CD8-positive, alpha-beta memory T cell (primary cell): ENCODE measurements at regions not wholly inside any gene's neighbourhood (a gene's known extent, or its start where the extent isn't known, plus 50 kb on each side); places are given as distances from the start of the nearest gene placed in this dataset.
"Not testable (repeated sequence)": the region's sequence is repeated elsewhere in the genome, so short reads cannot be mapped to it uniquely, and the experiment has no call there.

Experiments used
- CTCF ChIA-PET: fragments of 350-600 bp; sonication (Branson Sonifier 250); formaldehyde crosslinking; loops from one replicate; lab custom pipeline; 2021; ENCODE audit warnings: antibody characterized with exemption; lab: Charles Lee
- POLR2A ChIA-PET: fragments of 350-600 bp; sonication (Branson Sonifier 250); formaldehyde crosslinking; loops from one replicate; lab custom pipeline; 2021; ENCODE audit warnings: antibody characterized with exemption; lab: Charles Lee
- DNase-seq, 5 donors: peaks; one replicate each; pipeline versions ENCODE4 v3.0.0 to v3.0.0-alpha.2; 2020 to 2022; ENCODE audit warnings: mixed read lengths in 1 of 5
- H3K27ac ChIP-seq: one replicate; pipeline ENCODE4 v1.7.0; 2013; ENCODE audit warnings: low read depth, mild to moderate bottlenecking, low read length, moderate library complexity
- H3K27me3 ChIP-seq: 2 replicates; pipeline ENCODE4 v1.7.0; 2013; ENCODE audit warnings: low read length, mild to moderate bottlenecking; ENCODE audit not compliant: insufficient read depth, poor library complexity, severe bottlenecking
- H3K36me3 ChIP-seq: 2 replicates; pipeline ENCODE4 v1.7.0; 2013; ENCODE audit warnings: mild to moderate bottlenecking, low read length, moderate library complexity; ENCODE audit not compliant: insufficient read depth
- H3K4me1 ChIP-seq: 2 replicates; pipeline ENCODE4 v1.7.0; 2013; ENCODE audit warnings: mild to moderate bottlenecking, low read length, moderate library complexity; ENCODE audit not compliant: insufficient read depth
- H3K4me3 ChIP-seq: 2 replicates; pipeline ENCODE4 v1.7.0; 2013; ENCODE audit warnings: mild to moderate bottlenecking, low read length
- H3K9me3 ChIP-seq: 2 replicates; pipeline ENCODE4 v1.7.0; 2013; ENCODE audit warnings: mild to moderate bottlenecking, low read length
- H3K27ac Mint-ChIP-seq, 8 donors: one replicate each; pipeline ENCODE4 v1.8.0; 2020 to 2021; ENCODE audit warnings: mixed read lengths in 8 of 8, mild to moderate bottlenecking in 6 of 8, inconsistent platforms in 3 of 8, moderate library complexity in 3 of 8
- H3K27me3 Mint-ChIP-seq, 2 donors: one replicate each; pipeline ENCODE4 v1.8.0; 2020 to 2021; ENCODE audit warnings: mixed read lengths in 2 of 2, mild to moderate bottlenecking in 1 of 2, moderate library complexity in 1 of 2
- H3K36me3 Mint-ChIP-seq, 3 donors: one replicate each; pipeline ENCODE4 v1.8.0; 2020 to 2021; ENCODE audit warnings: mixed read lengths in 3 of 3, inconsistent platforms in 1 of 3, mild to moderate bottlenecking in 1 of 3
- H3K4me1 Mint-ChIP-seq, 3 donors: one replicate each; pipeline ENCODE4 v1.8.0; 2020 to 2021; ENCODE audit warnings: mixed read lengths in 3 of 3, inconsistent platforms in 1 of 3, mild to moderate bottlenecking in 1 of 3
- H3K4me3 Mint-ChIP-seq, 7 donors: one replicate each; pipeline ENCODE4 v1.8.0; 2020 to 2021; ENCODE audit warnings: mixed read lengths in 7 of 7, mild to moderate bottlenecking in 6 of 7, moderate library complexity in 4 of 7, inconsistent platforms in 2 of 7
- H3K9me3 Mint-ChIP-seq, 5 donors: one replicate each; pipeline ENCODE4 v1.8.0; 2020 to 2022; ENCODE audit warnings: mixed read lengths in 5 of 5, mild to moderate bottlenecking in 3 of 5, moderate library complexity in 2 of 5, inconsistent platforms in 1 of 5

DNA sequence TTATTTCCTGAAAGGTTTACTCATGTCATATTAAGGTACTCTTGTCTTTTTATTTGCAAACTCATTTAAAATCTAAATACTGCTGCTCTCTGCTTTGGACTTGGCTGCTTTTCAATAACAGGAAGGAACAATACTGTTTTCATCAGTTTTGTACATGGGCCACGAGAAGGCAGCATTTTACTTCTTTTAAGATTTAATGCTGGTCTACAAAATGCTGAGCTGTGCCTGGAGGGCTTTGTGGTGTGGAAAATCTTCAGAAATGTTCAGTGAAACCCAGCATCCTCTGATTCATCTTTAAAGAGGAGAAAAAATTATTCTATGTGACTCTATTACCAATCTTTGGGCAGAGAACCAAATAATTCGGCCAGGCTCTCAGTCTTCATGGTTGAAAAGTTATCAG is 155.9 kb downstream of the POTEB3 start:
- H3K4me3 ChIP-seq, H3K9me3 Mint-ChIP-seq, H3K27ac Mint-ChIP-seq, DNase-seq, H3K9me3 ChIP-seq, POLR2A ChIA-PET, H3K36me3 ChIP-seq, H3K4me1 Mint-ChIP-seq, H3K27ac ChIP-seq, H3K27me3 ChIP-seq, H3K4me1 ChIP-seq, H3K36me3 Mint-ChIP-seq, H3K4me3 Mint-ChIP-seq, H3K27me3 Mint-ChIP-seq: not testable (repeated sequence)
- CTCF ChIA-PET = interaction anchor here (0.6 to 1.5 kb wide), 5 partner anchors 12 to 939 kb away, joined by 3 to 5 read pairs (median 3); no protein-coding TSS in a partner anchor

DNA sequence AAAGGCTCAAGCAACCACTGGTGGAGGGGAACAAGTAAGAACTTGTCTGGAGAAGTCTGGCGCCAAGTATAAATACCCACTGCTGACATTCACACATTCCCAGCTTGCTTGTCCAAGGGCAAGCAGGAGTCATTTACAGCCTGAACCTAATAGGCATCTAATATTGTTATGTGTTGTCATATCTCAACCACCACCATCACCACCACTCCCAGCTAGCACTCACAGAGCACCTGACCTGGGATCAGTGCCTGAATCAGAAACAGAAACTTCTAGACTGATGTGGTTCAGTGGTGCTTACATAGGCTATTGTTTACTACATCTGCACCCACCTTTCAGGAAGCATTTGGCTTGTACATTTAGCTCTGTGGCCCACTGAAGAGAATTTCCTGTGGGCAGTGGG is 157.1 kb downstream of the POTEB3 start:
- H3K36me3 ChIP-seq, H3K27me3 ChIP-seq, H3K4me3 Mint-ChIP-seq, H3K36me3 Mint-ChIP-seq, H3K4me1 ChIP-seq, H3K4me1 Mint-ChIP-seq, H3K9me3 ChIP-seq, DNase-seq, H3K27ac ChIP-seq, H3K27me3 Mint-ChIP-seq, H3K4me3 ChIP-seq, H3K9me3 Mint-ChIP-seq, H3K27ac Mint-ChIP-seq: not testable (repeated sequence)
- CTCF ChIA-PET = interaction anchor here (0.6 kb wide), 1 partner anchor 14 kb away, joined by 3 read pairs; no protein-coding TSS in a partner anchor
- POLR2A ChIA-PET = interaction anchor here (0.7 kb wide), 1 partner anchor 17 kb away, joined by 6 read pairs; no protein-coding TSS in a partner anchor

DNA sequence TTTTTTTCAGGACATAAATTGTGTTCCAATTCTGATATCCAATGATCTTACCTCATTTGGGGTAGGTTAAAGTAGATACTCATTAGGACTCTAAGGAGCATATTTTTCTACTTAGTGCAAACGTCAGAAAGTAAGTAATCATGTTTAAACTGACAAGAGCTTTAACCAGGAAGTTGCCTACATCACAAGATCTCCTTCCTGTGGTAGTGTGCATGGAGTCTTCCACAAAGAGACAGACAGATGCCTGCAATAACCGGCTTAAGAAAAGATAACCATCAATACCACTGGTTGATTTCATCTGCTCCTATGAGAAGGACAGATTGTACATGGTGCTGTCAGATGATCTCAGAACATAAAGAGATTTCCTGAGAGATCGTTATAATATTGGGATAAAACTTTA is 160.0 kb downstream of the POTEB3 start:
- H3K4me3 ChIP-seq, H3K9me3 Mint-ChIP-seq, H3K27me3 ChIP-seq, H3K9me3 ChIP-seq, H3K4me3 Mint-ChIP-seq, H3K27ac ChIP-seq, DNase-seq, H3K27me3 Mint-ChIP-seq, H3K4me1 Mint-ChIP-seq, H3K36me3 ChIP-seq, CTCF ChIA-PET, H3K4me1 ChIP-seq, H3K27ac Mint-ChIP-seq, H3K36me3 Mint-ChIP-seq: not testable (repeated sequence)
- POLR2A ChIA-PET = interaction anchor here (0.8 kb wide), 1 partner anchor 17 kb away, joined by 3 read pairs; no protein-coding TSS in a partner anchor

DNA sequence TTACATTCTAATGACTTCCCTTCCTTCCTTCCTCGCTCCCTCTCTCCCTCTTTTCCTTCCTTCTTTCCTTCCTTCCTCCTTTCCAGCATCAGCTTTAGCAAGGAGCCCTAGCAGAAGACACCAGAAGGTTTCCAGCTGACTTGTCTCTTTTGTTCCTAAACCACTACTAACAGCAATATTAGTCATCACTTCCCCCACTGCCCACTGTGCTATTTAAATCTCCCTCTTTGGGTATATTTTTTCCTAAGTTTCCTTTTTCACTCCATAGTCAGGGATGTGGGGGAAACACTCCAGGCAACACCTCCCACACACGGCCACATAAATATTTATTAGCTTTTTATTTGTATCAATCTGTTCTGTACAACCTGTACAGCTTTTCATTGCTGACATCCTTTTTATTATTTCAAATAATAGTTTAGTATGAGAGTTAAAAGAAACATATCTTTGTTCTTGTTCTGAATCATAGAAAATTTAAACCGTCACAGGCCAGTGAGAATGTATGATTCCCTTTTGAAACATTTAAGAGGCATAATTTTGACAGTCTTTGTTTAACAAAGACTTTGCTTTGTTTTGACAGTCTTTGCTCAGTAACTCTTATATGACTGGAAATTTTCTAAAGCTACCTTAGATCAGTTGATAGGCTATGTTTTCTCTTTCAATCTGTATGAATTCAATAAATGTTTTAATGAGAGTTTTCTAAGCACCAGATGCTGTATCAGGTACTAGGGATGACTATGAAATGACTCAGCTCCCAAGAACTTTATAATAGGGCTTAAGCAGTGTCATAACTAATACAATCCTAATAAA is 167.9 kb downstream of the POTEB3 start:
- H3K27ac Mint-ChIP-seq, H3K27me3 ChIP-seq, DNase-seq, H3K9me3 ChIP-seq, H3K4me3 Mint-ChIP-seq, H3K27ac ChIP-seq, H3K4me3 ChIP-seq, H3K36me3 Mint-ChIP-seq, H3K4me1 ChIP-seq, POLR2A ChIA-PET, H3K9me3 Mint-ChIP-seq, H3K36me3 ChIP-seq, H3K4me1 Mint-ChIP-seq: not testable (repeated sequence)
- H3K27me3 Mint-ChIP-seq = peaks cover 0 to 12% of the 10 kb centered on the region in 2 donors
- CTCF ChIA-PET = interaction anchor here (1.1 kb wide), 1 partner anchor 13 kb away, joined by 4 read pairs; no protein-coding TSS in a partner anchor

DNA sequence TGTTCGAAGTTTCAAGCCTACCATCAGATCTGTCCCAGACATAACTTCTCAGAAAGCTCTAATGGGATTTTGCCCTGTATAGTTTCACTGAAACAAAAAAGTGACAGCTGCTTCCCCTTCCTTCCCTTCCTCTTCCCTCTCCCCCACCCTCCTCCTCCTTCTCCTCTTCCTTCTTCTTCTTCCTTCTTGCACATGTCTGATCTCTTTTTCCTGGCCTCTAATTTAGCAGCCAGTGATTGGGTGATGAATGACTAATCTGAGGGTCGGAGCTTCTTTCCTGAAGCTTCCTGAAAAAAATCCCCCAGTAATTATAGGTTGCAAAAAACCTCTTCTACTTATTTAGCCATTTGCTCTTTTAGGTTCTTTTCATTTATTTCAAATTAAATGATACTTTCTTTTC is 168.7 kb downstream of the POTEB3 start:
- Histone ChIP-seq H3K27me3 (no peaks in the 10 kb centered on the region), H3K4me3 (no peak overlapping the region), H3K36me3 (no peaks in the 10 kb centered on the region), H3K4me1 (no peaks in the 10 kb centered on the region), H3K9me3 (no peaks in the 10 kb centered on the region), H3K27ac (no peak overlapping the region)
- no peak for DNase-seq
- POLR2A ChIA-PET = no interaction called here
- Mint-ChIP-seq H3K36me3 (no peaks in the 10 kb centered on the region), H3K27ac (peak overlapping the region in 1 of 8 donors; percentile 65), H3K27me3 (peaks cover 0 to 12% of the 10 kb centered on the region in 2 donors), H3K4me1 (peaks cover 0 to 2% (median 0%) of the 10 kb centered on the region in 3 donors), H3K4me3 (no peak overlapping the region), H3K9me3 (no peaks in the 10 kb centered on the region)
- CTCF ChIA-PET = interaction anchor here (1.1 kb wide), 1 partner anchor 13 kb away, joined by 4 read pairs; no protein-coding TSS in a partner anchor

DNA sequence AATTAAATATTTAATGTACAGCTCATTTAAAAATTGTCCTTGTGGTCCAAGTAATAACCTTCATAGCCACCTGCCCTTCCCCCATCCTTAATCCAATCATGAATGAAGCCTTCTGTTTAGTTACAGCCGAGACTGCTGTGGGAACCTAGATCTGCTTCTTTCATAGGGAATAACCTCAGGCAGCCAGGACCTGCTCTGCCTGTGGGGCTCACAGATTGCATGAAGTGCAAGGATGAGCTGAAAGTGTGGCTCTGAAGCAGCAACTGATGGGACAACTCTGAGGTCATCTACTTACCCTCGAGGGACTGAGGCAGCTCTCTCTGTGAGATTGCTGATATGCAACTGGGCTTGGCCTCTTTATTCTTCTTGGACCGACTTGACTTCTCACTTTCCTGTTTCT is 169.8 kb downstream of the POTEB3 start:
- Mint-ChIP-seq H3K27me3 (peaks cover 0 to 12% of the 10 kb centered on the region in 2 donors), H3K27ac (no peak overlapping the region), H3K36me3 (no peaks in the 10 kb centered on the region), H3K9me3 (no peaks in the 10 kb centered on the region), H3K4me1 (peaks cover 0 to 2% (median 0%) of the 10 kb centered on the region in 3 donors), H3K4me3 (no peak overlapping the region)
- H3K4me3 ChIP-seq = no peak overlapping the region
- no peak overlapping the region for H3K27ac ChIP-seq
- ChIA-PET CTCF (no interaction called here), POLR2A (no interaction called here)
- no peaks in the 10 kb centered on the region for H3K27me3 ChIP-seq
- no peaks in the 10 kb centered on the region for H3K36me3 ChIP-seq
- H3K9me3 ChIP-seq = no peaks in the 10 kb centered on the region
- DNase-seq = peak in 1 of 5 donors; percentile 40
- no peaks in the 10 kb centered on the region for H3K4me1 ChIP-seq

DNA sequence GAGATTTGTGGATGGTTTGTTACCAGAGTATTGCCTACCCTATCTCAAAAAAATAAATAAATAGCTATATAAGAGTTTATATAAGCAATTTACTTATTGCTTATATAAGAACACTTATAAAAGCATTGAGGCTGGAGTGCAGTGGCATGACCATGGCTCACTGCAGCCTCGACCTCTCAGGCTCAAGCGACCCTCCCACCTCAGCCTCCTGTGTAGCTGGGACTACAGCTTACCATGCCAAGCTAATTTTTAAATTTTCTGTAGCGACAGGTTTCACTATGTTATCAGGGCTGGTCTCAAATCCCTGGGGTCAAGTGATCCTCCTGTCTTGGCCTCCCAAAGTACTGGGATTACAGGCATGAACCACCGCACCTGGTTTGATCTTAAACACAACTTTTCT is 170.6 kb downstream of the POTEB3 start:
- H3K27ac ChIP-seq, H3K4me3 Mint-ChIP-seq, H3K27me3 ChIP-seq, H3K36me3 ChIP-seq, H3K36me3 Mint-ChIP-seq, H3K4me3 ChIP-seq, CTCF ChIA-PET, DNase-seq, H3K4me1 Mint-ChIP-seq, H3K9me3 ChIP-seq, H3K4me1 ChIP-seq, POLR2A ChIA-PET, H3K27ac Mint-ChIP-seq, H3K9me3 Mint-ChIP-seq: not testable (repeated sequence)
- H3K27me3 Mint-ChIP-seq = peaks cover 0 to 12% of the 10 kb centered on the region in 2 donors

DNA sequence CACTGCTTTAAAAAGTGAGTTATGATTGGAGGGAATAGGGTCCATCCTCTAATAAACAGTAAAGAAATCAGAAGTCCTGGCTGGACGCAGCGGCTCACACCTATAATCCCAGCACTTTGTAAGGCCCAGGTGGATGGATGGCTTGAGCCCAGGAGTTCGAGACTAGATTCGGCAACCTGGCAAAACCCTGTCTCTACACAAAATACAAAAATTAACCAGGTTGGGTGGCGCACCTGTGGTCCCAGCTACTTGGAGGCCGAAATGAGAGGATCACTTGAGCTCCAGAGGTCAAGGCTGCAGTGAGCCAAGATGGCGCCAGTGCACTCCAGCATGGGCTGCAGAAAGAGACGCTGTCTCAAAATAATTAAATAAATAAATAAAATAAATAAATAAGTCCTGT is 171.2 kb downstream of the POTEB3 start:
- Mint-ChIP-seq H3K9me3 (no peaks in the 10 kb centered on the region), H3K4me1 (peaks cover 0 to 2% (median 0%) of the 10 kb centered on the region in 3 donors), H3K36me3 (no peaks in the 10 kb centered on the region), H3K27ac (no peak overlapping the region), H3K27me3 (peaks cover 0 to 12% of the 10 kb centered on the region in 2 donors), H3K4me3 (no peak overlapping the region)
- Histone ChIP-seq H3K4me1 (no peaks in the 10 kb centered on the region), H3K9me3 (no peaks in the 10 kb centered on the region), H3K27me3 (no peaks in the 10 kb centered on the region), H3K4me3 (no peak overlapping the region), H3K27ac (no peak overlapping the region), H3K36me3 (no peaks in the 10 kb centered on the region)
- CTCF ChIA-PET = no interaction called here
- no peak for DNase-seq
- POLR2A ChIA-PET = no interaction called here
